Upper lobe of left lung (tissue), 6 donors: ENCODE measurements at regions not wholly inside any gene's neighbourhood (a gene's known extent, or its start where the extent isn't known, plus 50 kb on each side); places are given as distances from the start of the nearest gene placed in this dataset.

ENCODE experiments used
- ATAC-seq, 2 donors: fragments of 200-7000 bp; cut with Tn5 transposase; one replicate each; pipeline ENCODE4 v1.9.1; 2022; ENCODE audit warnings: mild to moderate bottlenecking in 2 of 2, moderate library complexity in 2 of 2; ENCODE audit not compliant: low FRiP score in 2 of 2
- DNase-seq, 2 donors: peaks; one replicate each; pipeline ENCODE4 v3.0.0-alpha.2; 2019 to 2020
- H3K27ac ChIP-seq, 4 donors: fragments of 200-600 bp; sonication (generic); one replicate each; pipeline ENCODE4 v1.5.1; 2016 to 2019
- H3K27me3 ChIP-seq, 4 donors: fragments of 200-600 bp; sonication (generic); one replicate each; pipeline ENCODE4 v1.5.1; 2017 to 2019
- H3K36me3 ChIP-seq, 4 donors: fragments of 200-600 bp; sonication (generic); one replicate each; pipeline ENCODE4 v1.5.1; 2016 to 2019
- H3K4me1 ChIP-seq, 4 donors: fragments of 200-600 bp; sonication (generic); one replicate each; pipeline ENCODE4 v1.5.1; 2018 to 2019
- H3K4me3 ChIP-seq, 4 donors: fragments of 200-600 bp; sonication (generic); one replicate each; pipeline ENCODE4 v1.5.1; 2017 to 2019; ENCODE audit warnings: mild to moderate bottlenecking in 2 of 4, moderate library complexity in 1 of 4
- H3K9me3 ChIP-seq, 4 donors: fragments of 200-600 bp; sonication (generic); one replicate each; pipeline ENCODE4 v1.5.1; 2018 to 2019
- CTCF ChIP-seq, 6 experiments: fragments of 450-650 bp in 4 of 6; fragments of 200-600 bp in 2 of 6; sonication (generic) in 2 of 6; IDR thresholded peaks; one replicate each; pipeline ENCODE4 v1.5.1; 2016 to 2019; ENCODE audit warnings: antibody characterized with exemption in 6 of 6
- EP300 ChIP-seq, 4 donors: sonication (generic); formaldehyde crosslinking; IDR thresholded peaks; one replicate each; pipeline ENCODE4 v1.5.1; 2017; ENCODE audit warnings: antibody characterized with exemption in 4 of 4, control low read depth in 2 of 4
- POLR2A ChIP-seq, 4 donors: fragments of 450-650 bp; IDR thresholded peaks; one replicate each; pipeline ENCODE4 v1.5.1; 2016 to 2017; ENCODE audit warnings: antibody characterized with exemption in 4 of 4, mild to moderate bottlenecking in 2 of 4
- POLR2AphosphoS5 ChIP-seq, 2 donors: sonication (generic); formaldehyde crosslinking; IDR thresholded peaks; one replicate each; pipeline ENCODE4 v1.5.1; 2017; ENCODE audit warnings: antibody characterized with exemption in 2 of 2
- WGBS, 2 donors: methylation state at CpG; one replicate each; pipeline ENCODE4 v1.1.5; 2017 to 2018; 5-methylcytosine and 5-hydroxymethylcytosine counted together
- donor health status: DM: no; HTN: no; CAD: no; lungs with moderate emphysema.
- donor health status: DM: no; HTN: yes; CAD: no; lungs with severe emphysema.

DNA sequence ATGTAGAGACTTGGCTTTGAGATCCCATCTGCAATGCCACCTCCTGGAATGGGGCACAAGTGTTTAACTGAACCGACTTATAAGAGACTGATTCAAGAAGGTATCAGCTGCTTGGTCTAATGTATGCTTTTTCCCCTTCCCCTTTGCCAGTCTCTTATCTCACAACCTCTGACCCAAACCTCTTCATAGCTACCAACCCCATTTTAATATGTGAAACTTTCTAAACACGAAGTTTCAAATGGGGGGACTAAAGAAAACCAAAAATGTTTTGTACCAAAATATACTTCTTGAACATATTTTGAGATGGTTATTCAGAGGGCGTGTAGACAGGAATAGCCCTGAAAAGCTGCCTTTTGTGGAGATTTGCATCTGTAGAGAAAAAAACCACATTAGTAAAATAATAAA, 73.1 kb downstream of the OXSM start:
- H3K27ac ChIP-seq = no peak overlapping the region
- no peaks in the 10 kb centered on the region for H3K27me3 ChIP-seq
- WGBS, 2 donors = 74 to 80% methylated on average over 3 of the region's 3 CpGs
- TF ChIP-seq POLR2AphosphoS5 (IDR thresholded peaks at IDR 0.05) (no peak), EP300 (IDR thresholded peaks at IDR 0.05) (no peak), CTCF (IDR thresholded peaks at IDR 0.05) (no peak), POLR2A (IDR thresholded peaks at IDR 0.05) (no peak)
- no peaks in the 10 kb centered on the region for H3K9me3 ChIP-seq
- DNase-seq (no peak), ATAC-seq (no peak)
- no peaks in the 10 kb centered on the region for H3K4me1 ChIP-seq
- H3K36me3 ChIP-seq = no peaks in the 10 kb centered on the region
- no peak overlapping the region for H3K4me3 ChIP-seq

DNA sequence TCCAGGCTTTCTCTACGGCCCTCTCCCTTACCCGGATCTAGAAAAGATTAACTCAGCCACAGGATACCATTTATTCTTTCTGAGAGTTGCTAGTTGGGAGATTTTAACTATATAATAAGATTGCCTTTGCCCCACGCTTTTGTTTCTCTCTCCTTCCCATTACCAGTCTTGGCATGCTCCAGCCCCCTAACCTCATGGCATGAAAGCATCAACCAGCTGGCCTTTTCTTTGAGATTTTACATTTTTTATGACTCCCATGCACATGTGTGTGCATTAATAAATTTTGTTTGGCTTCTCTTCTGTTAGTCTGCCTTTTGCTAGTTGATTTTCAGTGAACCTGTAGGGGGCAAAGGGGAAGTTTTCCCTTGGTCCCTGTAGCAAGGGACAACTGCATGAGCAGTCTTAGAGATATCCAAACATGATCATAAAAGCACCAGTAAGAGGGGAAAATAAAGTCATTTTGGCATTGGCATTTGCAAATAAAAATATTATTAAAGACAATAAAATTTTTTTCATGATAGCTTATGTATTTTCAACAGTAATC, 73.6 kb downstream of the OXSM start:
- Histone ChIP-seq H3K4me3 (no peak overlapping the region), H3K27ac (no peak overlapping the region), H3K27me3 (no peaks in the 10 kb centered on the region), H3K9me3 (no peaks in the 10 kb centered on the region), H3K36me3 (no peaks in the 10 kb centered on the region), H3K4me1 (no peaks in the 10 kb centered on the region)
- ATAC-seq (no peak), DNase-seq (no peak)
- WGBS, 2 donors = 71 to 88% methylated on average over 3 of the region's 3 CpGs
- no peak for TF ChIP-seq POLR2AphosphoS5 (IDR thresholded peaks at IDR 0.05)
- no peak for TF ChIP-seq CTCF (IDR thresholded peaks at IDR 0.05)
- TF ChIP-seq EP300 (IDR thresholded peaks at IDR 0.05) = no peak
- no peak for TF ChIP-seq POLR2A (IDR thresholded peaks at IDR 0.05)

GRCh38 chr3:25870452-25870851, 80.6 kb downstream of the OXSM start:
- Histone ChIP-seq H3K27me3 (no peaks in the 10 kb centered on the region), H3K27ac (no peak overlapping the region), H3K9me3 (no peaks in the 10 kb centered on the region), H3K4me1 (no peaks in the 10 kb centered on the region), H3K4me3 (no peak overlapping the region), H3K36me3 (no peaks in the 10 kb centered on the region)
- DNase-seq (no peak), ATAC-seq (no peak)
- TF ChIP-seq CTCF (IDR thresholded peaks at IDR 0.05) (no peak), POLR2AphosphoS5 (IDR thresholded peaks at IDR 0.05) (no peak), EP300 (IDR thresholded peaks at IDR 0.05) (no peak), POLR2A (IDR thresholded peaks at IDR 0.05) (no peak)

DNA sequence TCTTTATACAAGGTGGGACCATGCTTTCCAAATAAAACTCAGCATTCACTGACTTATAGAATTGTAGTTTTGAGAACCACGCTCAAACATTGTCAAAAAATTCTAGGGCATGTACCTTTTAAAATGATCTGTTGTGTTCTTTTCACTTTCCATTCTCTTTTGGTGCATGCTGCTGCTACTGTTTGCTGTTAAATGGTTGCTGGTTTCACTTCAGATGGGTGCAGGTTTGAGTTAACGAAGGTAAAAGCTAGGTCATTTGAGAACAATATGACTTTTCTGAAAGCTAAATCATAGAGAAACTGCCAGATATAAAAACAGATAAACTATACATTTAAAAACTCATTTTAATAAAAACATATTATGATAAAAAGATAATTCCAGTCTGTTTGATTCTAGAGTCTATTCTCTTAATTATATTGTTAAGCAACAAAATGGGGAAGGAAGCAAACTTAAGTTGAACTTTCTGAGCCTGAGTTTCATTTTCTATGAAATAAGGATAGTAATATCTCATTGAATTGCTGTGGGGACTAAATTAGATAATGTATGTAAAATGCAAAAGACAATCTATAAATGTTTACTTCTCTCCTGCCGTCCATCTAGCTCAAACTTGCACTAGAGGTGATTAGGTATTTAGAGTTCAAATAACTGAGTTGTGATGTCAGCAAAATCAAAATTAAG, 82.4 kb downstream of the OXSM start:
- Histone ChIP-seq H3K27me3 (no peaks in the 10 kb centered on the region), H3K27ac (no peak overlapping the region), H3K36me3 (no peaks in the 10 kb centered on the region), H3K4me1 (no peaks in the 10 kb centered on the region), H3K4me3 (no peak overlapping the region), H3K9me3 (no peaks in the 10 kb centered on the region)
- no peak for DNase-seq
- TF ChIP-seq POLR2AphosphoS5 (IDR thresholded peaks at IDR 0.05) (no peak), EP300 (IDR thresholded peaks at IDR 0.05) (no peak), POLR2A (IDR thresholded peaks at IDR 0.05) (no peak), CTCF (IDR thresholded peaks at IDR 0.05) (no peak)
- no peak for ATAC-seq
- WGBS, 2 donors = 85% methylated on average over 3 of the region's 3 CpGs

GRCh38 chr3:25883492-25883891, 93.6 kb downstream of the OXSM start:
- Histone ChIP-seq H3K4me3 (no peak overlapping the region), H3K9me3 (no peaks in the 10 kb centered on the region)
- TF ChIP-seq POLR2AphosphoS5 (IDR thresholded peaks at IDR 0.05) (no peak), POLR2A (IDR thresholded peaks at IDR 0.05) (no peak), EP300 (IDR thresholded peaks at IDR 0.05) (no peak), CTCF (IDR thresholded peaks at IDR 0.05) (no peak)

More at GRCh38 chr3:25883492-25883891, 93.6 kb downstream of the OXSM start:
- no peaks in the 10 kb centered on the region for H3K36me3 ChIP-seq
- no peaks in the 10 kb centered on the region for H3K4me1 ChIP-seq
- H3K27ac ChIP-seq = no peak overlapping the region
- ATAC-seq (no peak), DNase-seq (no peak)
- H3K27me3 ChIP-seq = no peaks in the 10 kb centered on the region
- 94 to 95% methylated on average over 1 of the region's 1 CpG for WGBS, 2 donors
